H9 (cell line): ENCODE measurements at regions not wholly inside any gene's neighbourhood (a gene's known extent, or its start where the extent isn't known, plus 50 kb on each side); places are given as distances from the start of the nearest gene placed in this dataset.

ENCODE experiments used
- DNase-seq: peaks from one replicate; pipeline ENCODE4 v3.0.0-alpha.2; 2017
- H2AFZ ChIP-seq: one replicate; pipeline ENCODE4 v1.6.1; 2013; ENCODE audit warnings: mild to moderate bottlenecking, low read length, control low read depth, moderate library complexity
- H2AK5ac ChIP-seq: 2 replicates; pipeline ENCODE4 v1.6.1; 2013; ENCODE audit warnings: low read length, control low read depth, mixed read lengths; ENCODE audit not compliant: insufficient read length
- H2BK120ac ChIP-seq: one replicate; pipeline ENCODE4 v1.6.1; 2013; ENCODE audit warnings: low read depth, mild to moderate bottlenecking, low read length, control low read depth, inconsistent platforms; ENCODE audit not compliant: poor library complexity, severe bottlenecking
- H2BK12ac ChIP-seq: 2 replicates; pipeline ENCODE4 v1.6.1; 2013; ENCODE audit warnings: low read length, control low read depth, mixed read lengths, low read depth; ENCODE audit not compliant: insufficient read length
- H2BK15ac ChIP-seq: 2 replicates; pipeline ENCODE4 v1.6.1; 2013; ENCODE audit warnings: low read depth, low read length, control low read depth
- H2BK20ac ChIP-seq: one replicate; pipeline ENCODE4 v1.6.1; 2013; ENCODE audit warnings: low read depth, mild to moderate bottlenecking, low read length, control low read depth, inconsistent platforms; ENCODE audit not compliant: poor library complexity, severe bottlenecking
- H2BK5ac ChIP-seq: 2 replicates; pipeline ENCODE4 v1.6.1; 2013; ENCODE audit warnings: low read length, control low read depth, mixed read lengths; ENCODE audit not compliant: insufficient read length
- H3K14ac ChIP-seq: 2 replicates; pipeline ENCODE4 v1.6.1; 2013; ENCODE audit warnings: low read length, control low read depth; ENCODE audit not compliant: insufficient read depth
- H3K18ac ChIP-seq: 2 replicates; pipeline ENCODE4 v1.6.1; 2013; ENCODE audit warnings: low read depth, mild to moderate bottlenecking, mixed read lengths, low read length, control low read depth; ENCODE audit not compliant: insufficient read length
- H3K23ac ChIP-seq: 2 replicates; pipeline ENCODE4 v1.6.1; 2013; ENCODE audit warnings: low read length, control low read depth, mixed read lengths, low read depth; ENCODE audit not compliant: insufficient read length
- H3K23me2 ChIP-seq: 2 replicates; pipeline ENCODE4 v1.6.1; 2013; ENCODE audit warnings: low read depth, mild to moderate bottlenecking, mixed read lengths, low read length, control low read depth; ENCODE audit not compliant: insufficient read length, poor library complexity, severe bottlenecking
- H3K27ac ChIP-seq: 2 replicates; pipeline ENCODE4 v1.5.1; 2013; ENCODE audit warnings: low read length, control low read depth, mixed read lengths, low read depth; ENCODE audit not compliant: insufficient read length
- H3K27me3 ChIP-seq: 2 replicates; pipeline ENCODE4 v1.6.1; 2013; ENCODE audit warnings: low read length, control low read depth, inconsistent platforms; ENCODE audit not compliant: insufficient read depth
- H3K4ac ChIP-seq: 2 replicates; pipeline ENCODE4 v1.6.1; 2013; ENCODE audit warnings: low read depth, mild to moderate bottlenecking, control low read depth, inconsistent platforms, low read length, moderate library complexity
- H3K4me1 ChIP-seq: 2 replicates; pipeline ENCODE4 v1.6.1; 2013; ENCODE audit warnings: low read length, control low read depth, inconsistent platforms; ENCODE audit not compliant: insufficient read depth
- H3K4me2 ChIP-seq: 2 replicates; pipeline ENCODE4 v1.6.1; 2013; ENCODE audit warnings: low read length, control low read depth, mixed read lengths; ENCODE audit not compliant: insufficient read length, insufficient read depth
- H3K56ac ChIP-seq: 2 replicates; pipeline ENCODE4 v1.6.1; 2013; ENCODE audit warnings: low read depth, mild to moderate bottlenecking, mixed read lengths, low read length, control low read depth; ENCODE audit not compliant: insufficient read length
- H3K79me1 ChIP-seq: 2 replicates; pipeline ENCODE4 v1.6.1; 2013; ENCODE audit warnings: low read depth, mild to moderate bottlenecking, moderate library complexity, low read length, control low read depth, inconsistent platforms; ENCODE audit not compliant: insufficient read depth, poor library complexity, severe bottlenecking
- H3K79me2 ChIP-seq: 2 replicates; pipeline ENCODE4 v1.6.1; 2013; ENCODE audit warnings: low read length, control low read depth, inconsistent platforms; ENCODE audit not compliant: insufficient read depth
- H3K9ac ChIP-seq: 2 replicates; pipeline ENCODE4 v1.6.1; 2013; ENCODE audit warnings: low read length, control low read depth, mixed read lengths; ENCODE audit not compliant: insufficient read length; ENCODE audit errors: extremely low read depth
- H3K9me3 ChIP-seq: one replicate; pipeline ENCODE4 v1.6.1; 2013; ENCODE audit warnings: low read depth, low read length, inconsistent platforms; ENCODE audit not compliant: control insufficient read depth
- H3T11ph ChIP-seq: one replicate; pipeline ENCODE4 v1.6.1; 2013; ENCODE audit warnings: mild to moderate bottlenecking, low read length, control low read depth, inconsistent platforms
- H4K20me1 ChIP-seq: one replicate; pipeline ENCODE4 v1.6.1; 2013; ENCODE audit not compliant: control insufficient read depth, insufficient read length, insufficient read depth
- H4K5ac ChIP-seq: 2 replicates; pipeline ENCODE4 v1.6.1; 2013; ENCODE audit warnings: low read depth, mild to moderate bottlenecking, mixed read lengths, low read length, control low read depth; ENCODE audit not compliant: insufficient read length
- H4K8ac ChIP-seq: replicated peaks from 2 replicates; pipeline ENCODE4 v1.6.1; 2013; ENCODE audit warnings: low read length, control low read depth, mixed read lengths, low read depth; ENCODE audit not compliant: insufficient read length
- H4K91ac ChIP-seq: 2 replicates; pipeline ENCODE4 v1.6.1; 2013; ENCODE audit warnings: low read depth, mild to moderate bottlenecking, moderate library complexity, mixed read lengths, low read length, control low read depth; ENCODE audit not compliant: insufficient read length
- H3K27ac Mint-ChIP-seq, 3 experiments: 2 replicates in 2 of 3; 3 replicates in 1 of 3; pipeline ENCODE4 v1.8.0; 2020 to 2021; ENCODE audit warnings: mixed read lengths in 3 of 3, mild to moderate bottlenecking in 1 of 3, moderate library complexity in 1 of 3
- H3K27me3 Mint-ChIP-seq: 2 replicates; pipeline ENCODE4 v1.8.0; 2021; ENCODE audit warnings: low read depth, mild to moderate bottlenecking, moderate library complexity, mixed read lengths
- H3K36me3 Mint-ChIP-seq, 3 experiments: 2 replicates in 2 of 3; 3 replicates in 1 of 3; pipeline ENCODE4 v1.8.0; 2020 to 2021; ENCODE audit warnings: low read depth in 3 of 3, mixed read lengths in 3 of 3; ENCODE audit not compliant: insufficient read depth in 1 of 3
- H3K4me1 Mint-ChIP-seq, 2 experiments: 2 replicates each; pipeline ENCODE4 v1.8.0; 2020; ENCODE audit warnings: mixed read lengths in 2 of 2
- H3K4me3 Mint-ChIP-seq, 2 experiments: 2 replicates in 1 of 2; 3 replicates in 1 of 2; pipeline ENCODE4 v1.8.0; 2020 to 2021; ENCODE audit warnings: mild to moderate bottlenecking in 2 of 2, mixed read lengths in 2 of 2, moderate library complexity in 1 of 2
- H3K9me3 Mint-ChIP-seq, 2 experiments: 2 replicates in 1 of 2; 3 replicates in 1 of 2; pipeline ENCODE4 v1.8.0; 2020; ENCODE audit warnings: mild to moderate bottlenecking in 2 of 2, mixed read lengths in 2 of 2, moderate library complexity in 1 of 2
- CTCF ChIP-seq: fragments of 200-600 bp; sonication (generic); conservative IDR thresholded peaks from 3 replicates; pipeline ENCODE4 v1.8.0; 2021; ENCODE audit warnings: antibody characterized with exemption, mild to moderate bottlenecking

DNA sequence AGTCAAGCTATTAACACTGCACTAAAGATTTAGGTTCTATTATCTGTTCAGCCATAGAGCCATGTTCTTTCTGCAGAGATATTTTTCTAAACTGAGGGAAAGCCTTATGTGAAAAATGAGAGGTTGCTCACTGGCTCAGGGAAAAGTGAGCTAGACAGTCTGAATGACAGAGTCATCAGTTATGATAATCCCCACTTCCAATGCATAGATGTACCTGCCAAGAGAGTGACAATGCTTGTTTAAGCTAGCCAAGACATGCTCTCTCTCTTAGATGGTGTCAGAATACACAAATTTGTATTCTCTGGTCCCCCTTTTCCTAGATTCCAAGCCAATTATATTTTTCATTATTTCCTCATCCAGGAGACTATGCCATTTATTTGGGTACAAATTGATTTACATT is 176.9 kb upstream of the FRMD6 start:
- Histone ChIP-seq H2BK20ac (no peak overlapping the region), H3K27me3 (no peaks in the 10 kb centered on the region), H3K14ac (no peak overlapping the region)

More for the DNA sequence above, 176.9 kb upstream of the FRMD6 start:
- no peak overlapping the region for H2BK120ac ChIP-seq
- H3K79me1 ChIP-seq = no peaks in the 10 kb centered on the region
- no peak overlapping the region for H3K23ac ChIP-seq
- peaks cover 0 to 3% of the 10 kb centered on the region in 2 experiments; a peak in 1 of 5 replicates for H3K9me3 Mint-ChIP-seq
- H3K27me3 Mint-ChIP-seq = no peaks in the 10 kb centered on the region
- no peak overlapping the region for H3K56ac ChIP-seq
- no peak overlapping the region for H3K4me2 ChIP-seq
- no peak overlapping the region for H2BK12ac ChIP-seq
- H3K4me1 Mint-ChIP-seq = peaks cover 15 to 19% of the 10 kb centered on the region in 2 experiments
- H4K8ac ChIP-seq = no peak overlapping the region
- no peaks in the 10 kb centered on the region for H3K9me3 ChIP-seq
- H3K27ac Mint-ChIP-seq = no peak overlapping the region
- H3K9ac ChIP-seq = no peak overlapping the region
- no peak overlapping the region for H2AFZ ChIP-seq
- no peaks in the 10 kb centered on the region; the same call in 1 of the 2 replicates for H3K4me1 ChIP-seq
- peaks cover 0 to 6% (median 0%) of the 10 kb centered on the region in 3 experiments; a peak in 1 of 7 replicates for H3K36me3 Mint-ChIP-seq
- H4K20me1 ChIP-seq = no peaks in the 10 kb centered on the region
- H3K23me2 ChIP-seq = no peaks in the 10 kb centered on the region
- no peak overlapping the region for H2BK15ac ChIP-seq
- H3K27ac ChIP-seq = no peak overlapping the region
- H2BK5ac ChIP-seq = no peak overlapping the region
- H2AK5ac ChIP-seq = no peak overlapping the region
- H4K5ac ChIP-seq = no peak overlapping the region
- no peak overlapping the region for H3K18ac ChIP-seq
- H3K4me3 Mint-ChIP-seq = no peak overlapping the region
- H3K4ac ChIP-seq = no peak overlapping the region
- DNase-seq = no peak
- no peaks in the 10 kb centered on the region for H3K79me2 ChIP-seq
- TF ChIP-seq CTCF = no peak
- H3T11ph ChIP-seq = no peak overlapping the region
- no peak overlapping the region for H4K91ac ChIP-seq
